Right atrium auricular region (tissue), 2 donors: ENCODE measurements at regions not wholly inside any gene's neighbourhood (a gene's known extent, or its start where the extent isn't known, plus 50 kb on each side); places are given as distances from the start of the nearest gene placed in this dataset.

Experiments used
- DNase-seq: peaks from one replicate; pipeline ENCODE4 v3.0.0-alpha.2; 2019; ENCODE audit warnings: low spot score
- H3K27ac ChIP-seq, 2 donors: fragments of 200-600 bp; sonication (generic); 1 replicate in 1 of 2; 2 replicates in 1 of 2; pipeline ENCODE4 v1.5.1; 2016 to 2019
- H3K27me3 ChIP-seq, 2 donors: fragments of 200-600 bp; sonication (generic); one replicate each; pipeline versions ENCODE4 v1.5.1 to v1.6.0; 2017 to 2019
- H3K36me3 ChIP-seq: fragments of 200-600 bp; sonication (generic); one replicate; pipeline ENCODE4 v1.5.1; 2016
- H3K4me1 ChIP-seq, 2 donors: fragments of 200-600 bp; sonication (generic); one replicate each; pipeline versions ENCODE4 v1.5.1 to v1.6.0; 2017 to 2019
- H3K4me3 ChIP-seq, 2 donors: fragments of 200-600 bp; sonication (generic); 1 replicate in 1 of 2; 2 replicates in 1 of 2; pipeline ENCODE4 v1.5.1; 2017 to 2019; ENCODE audit warnings: mild to moderate bottlenecking in 1 of 2, moderate library complexity in 1 of 2
- H3K9me3 ChIP-seq, 2 donors: fragments of 200-600 bp; sonication (generic); one replicate each; pipeline ENCODE4 v1.5.1; 2019
- TF ChIP-seq, protein P1 (sequence below), 2 donors: fragments of 200-600 bp; sonication (generic); IDR thresholded peaks; one replicate each; pipeline ENCODE4 v1.5.1; 2019; ENCODE audit warnings: antibody characterized with exemption in 2 of 2

DNA sequence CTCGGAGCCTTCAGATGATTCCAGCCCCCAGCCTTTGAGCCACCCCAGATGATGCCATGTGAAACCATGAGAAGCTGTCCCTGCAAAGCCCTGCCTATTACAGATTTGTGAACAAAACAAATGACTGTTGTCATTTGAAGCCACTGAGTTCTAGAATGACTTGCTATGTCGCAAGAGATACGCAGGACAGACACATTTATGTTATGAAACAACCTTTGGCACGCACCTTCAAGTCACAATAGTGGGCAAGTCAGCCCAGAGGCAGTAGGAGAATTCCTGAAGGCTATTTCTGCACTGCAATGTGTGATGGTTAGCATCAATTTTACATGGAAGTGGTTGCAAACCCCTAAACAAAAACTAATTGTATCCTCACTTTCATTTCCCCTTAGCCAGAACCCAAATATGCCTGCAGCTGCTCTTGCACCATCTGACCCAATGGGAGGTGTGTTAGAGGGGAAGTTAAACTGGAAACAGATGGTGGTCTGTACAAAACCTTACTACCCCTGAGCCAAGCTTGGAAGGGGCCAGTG, 174.4 kb upstream of the ATP6AP2 start:
- H3K27ac ChIP-seq: no peak overlapping the region
- TF ChIP-seq, protein P1, sequence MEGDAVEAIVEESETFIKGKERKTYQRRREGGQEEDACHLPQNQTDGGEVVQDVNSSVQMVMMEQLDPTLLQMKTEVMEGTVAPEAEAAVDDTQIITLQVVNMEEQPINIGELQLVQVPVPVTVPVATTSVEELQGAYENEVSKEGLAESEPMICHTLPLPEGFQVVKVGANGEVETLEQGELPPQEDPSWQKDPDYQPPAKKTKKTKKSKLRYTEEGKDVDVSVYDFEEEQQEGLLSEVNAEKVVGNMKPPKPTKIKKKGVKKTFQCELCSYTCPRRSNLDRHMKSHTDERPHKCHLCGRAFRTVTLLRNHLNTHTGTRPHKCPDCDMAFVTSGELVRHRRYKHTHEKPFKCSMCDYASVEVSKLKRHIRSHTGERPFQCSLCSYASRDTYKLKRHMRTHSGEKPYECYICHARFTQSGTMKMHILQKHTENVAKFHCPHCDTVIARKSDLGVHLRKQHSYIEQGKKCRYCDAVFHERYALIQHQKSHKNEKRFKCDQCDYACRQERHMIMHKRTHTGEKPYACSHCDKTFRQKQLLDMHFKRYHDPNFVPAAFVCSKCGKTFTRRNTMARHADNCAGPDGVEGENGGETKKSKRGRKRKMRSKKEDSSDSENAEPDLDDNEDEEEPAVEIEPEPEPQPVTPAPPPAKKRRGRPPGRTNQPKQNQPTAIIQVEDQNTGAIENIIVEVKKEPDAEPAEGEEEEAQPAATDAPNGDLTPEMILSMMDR (IDR thresholded peaks at IDR 0.05): no peak

DNA sequence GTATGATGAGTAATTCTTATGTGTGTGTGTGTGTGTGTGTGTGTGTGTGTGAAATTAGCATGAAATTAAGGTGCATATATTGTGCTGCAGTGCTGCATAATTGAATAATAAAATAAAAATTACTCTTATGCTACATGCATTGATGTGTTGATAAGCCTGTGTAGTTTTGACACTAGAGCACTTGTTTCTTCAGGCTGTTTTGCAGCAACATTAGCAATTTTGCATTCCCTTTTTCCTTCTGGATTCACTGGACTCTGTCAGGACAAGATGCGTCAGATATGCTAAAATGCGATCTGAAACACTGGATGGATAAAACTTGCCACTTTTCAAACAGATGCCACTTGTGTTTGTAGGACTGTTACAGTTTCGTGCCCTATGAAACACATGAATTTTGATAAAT, 175.4 kb upstream of the ATP6AP2 start:
- Histone ChIP-seq H3K9me3 (peaks cover 0 to 20% of the 10 kb centered on the region in 2 donors), H3K4me1 (no peaks in the 10 kb centered on the region), H3K36me3 (no peaks in the 10 kb centered on the region), H3K4me3 (no peak overlapping the region), H3K27ac (no peak overlapping the region), H3K27me3 (no peaks in the 10 kb centered on the region)
- no peak for DNase-seq
- TF ChIP-seq, protein P1 (IDR thresholded peaks at IDR 0.05): no peak

More for the DNA sequence above, 174.4 kb upstream of the ATP6AP2 start:
- Histone ChIP-seq H3K4me3 (no peak overlapping the region), H3K4me1 (no peaks in the 10 kb centered on the region), H3K9me3 (peaks cover 0 to 21% of the 10 kb centered on the region in 2 donors), H3K36me3 (no peaks in the 10 kb centered on the region), H3K27me3 (no peaks in the 10 kb centered on the region)
- DNase-seq: no peak

DNA sequence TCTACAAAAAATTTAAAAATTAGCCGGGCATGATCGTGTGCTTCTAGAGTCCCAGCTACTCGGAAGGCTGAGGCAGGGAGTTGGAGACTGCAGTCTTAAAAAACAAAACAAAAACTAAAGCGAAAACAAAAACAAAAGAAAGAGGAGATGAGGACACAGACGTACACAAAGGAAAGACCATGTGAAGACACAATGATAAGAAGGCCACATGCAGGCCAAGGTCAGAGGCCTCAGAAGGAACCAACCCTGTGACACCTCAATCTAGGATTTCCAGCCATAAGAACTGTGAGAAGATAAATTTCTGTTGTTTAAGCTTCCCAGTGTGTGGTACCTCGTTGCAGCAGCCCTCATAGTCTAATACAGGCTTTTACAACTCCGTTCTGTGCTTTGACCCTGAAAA, 177.0 kb upstream of the ATP6AP2 start:
- no peaks in the 10 kb centered on the region for H3K27me3 ChIP-seq
- H3K36me3 ChIP-seq: no peaks in the 10 kb centered on the region
- H3K9me3 ChIP-seq: peaks cover 0 to 4% of the 10 kb centered on the region in 2 donors
- DNase-seq: no peak
- H3K27ac ChIP-seq: no peak overlapping the region
- no peaks in the 10 kb centered on the region for H3K4me1 ChIP-seq
- H3K4me3 ChIP-seq: no peak overlapping the region
- TF ChIP-seq, protein P1 (IDR thresholded peaks at IDR 0.05): no peak

DNA sequence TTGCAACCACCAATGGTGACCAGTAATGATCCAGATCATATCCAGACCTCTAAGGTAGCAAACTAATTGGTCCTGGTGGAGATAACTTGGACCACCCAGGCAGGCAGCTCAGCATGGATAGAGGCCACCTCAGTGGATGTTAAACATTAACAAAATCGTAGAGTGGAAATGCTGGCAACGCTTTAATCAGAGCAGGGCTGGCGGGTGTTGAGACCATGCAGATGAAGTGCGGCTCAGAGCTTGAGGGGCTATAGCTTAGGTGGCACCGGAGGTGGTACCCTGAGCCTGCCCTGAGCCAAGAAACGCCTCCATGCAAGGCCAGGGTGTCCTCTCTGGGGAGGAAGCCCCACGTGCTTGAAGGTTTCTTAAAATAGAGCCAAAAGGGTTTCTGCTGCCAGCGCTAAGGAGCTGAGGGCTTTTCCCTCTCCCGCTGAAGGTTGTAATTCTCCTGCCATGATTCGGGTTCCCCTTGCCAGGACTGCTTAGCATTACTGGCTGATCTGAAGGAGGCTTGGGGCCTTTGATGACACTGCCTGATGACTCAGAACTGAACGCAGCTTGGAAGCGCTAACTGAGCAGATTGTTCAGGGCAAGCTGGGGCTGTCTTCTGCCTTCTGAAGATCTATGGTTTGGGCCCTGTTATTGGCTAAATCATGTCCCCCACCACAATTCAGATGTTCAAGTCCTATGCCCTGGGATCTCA, 177.8 kb upstream of the ATP6AP2 start:
- Histone ChIP-seq H3K9me3 (no peaks in the 10 kb centered on the region), H3K4me1 (no peaks in the 10 kb centered on the region), H3K4me3 (no peak overlapping the region), H3K27me3 (no peaks in the 10 kb centered on the region), H3K27ac (no peak overlapping the region), H3K36me3 (no peaks in the 10 kb centered on the region)
- no peak for DNase-seq
- TF ChIP-seq, protein P1 (IDR thresholded peaks at IDR 0.05): no peak

DNA sequence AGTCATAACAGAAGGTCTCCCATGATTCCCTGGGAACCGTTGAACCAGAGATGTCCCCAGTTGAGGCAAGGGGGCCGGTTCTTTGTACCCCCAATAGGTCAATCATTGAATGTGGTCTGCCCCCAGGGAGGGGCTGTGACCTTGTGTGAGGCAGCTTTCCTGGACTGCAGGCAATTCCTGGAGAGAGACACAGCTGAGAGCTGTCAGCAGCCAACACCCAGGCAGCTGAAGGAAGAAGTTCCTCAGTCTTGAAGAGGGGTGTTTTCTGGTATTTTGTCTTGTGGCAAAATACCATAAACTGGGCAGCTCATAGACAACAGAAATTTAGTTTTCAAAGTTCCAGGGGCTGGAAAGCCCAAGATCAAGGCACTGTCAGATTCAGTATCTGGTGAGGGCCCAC, 185.7 kb upstream of the ATP6AP2 start:
- H3K4me3 ChIP-seq: no peak overlapping the region
- TF ChIP-seq, protein P1 (IDR thresholded peaks at IDR 0.05): no peak
- H3K36me3 ChIP-seq: no peaks in the 10 kb centered on the region
- no peak overlapping the region for H3K27ac ChIP-seq
- no peak for DNase-seq
- no peaks in the 10 kb centered on the region for H3K4me1 ChIP-seq
- H3K27me3 ChIP-seq: no peaks in the 10 kb centered on the region
- H3K9me3 ChIP-seq: peaks cover 0 to 11% of the 10 kb centered on the region in 2 donors

DNA sequence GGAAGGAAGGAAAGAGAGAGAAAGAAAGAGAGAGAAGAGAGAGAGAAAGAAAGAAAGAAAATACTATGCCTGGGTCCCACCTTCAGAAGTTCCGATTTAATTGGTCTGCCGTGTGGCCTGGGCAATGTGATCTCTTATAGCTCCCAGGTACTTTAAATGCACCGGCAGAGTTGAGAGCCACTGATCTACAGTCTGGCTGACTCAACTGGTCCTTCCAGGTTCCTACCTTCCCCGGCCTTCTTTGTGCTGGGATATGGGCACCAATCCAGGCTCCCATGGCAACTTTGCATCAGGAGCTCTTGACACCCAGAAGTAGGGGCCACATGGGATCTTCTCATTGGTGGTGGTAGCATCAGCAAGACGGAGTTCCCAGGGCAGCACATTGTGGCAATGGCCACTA, 186.5 kb upstream of the ATP6AP2 start:
- H3K36me3 ChIP-seq: no peaks in the 10 kb centered on the region
- no peak overlapping the region for H3K27ac ChIP-seq
- no peaks in the 10 kb centered on the region for H3K27me3 ChIP-seq
- H3K9me3 ChIP-seq: peaks cover 0 to 11% of the 10 kb centered on the region in 2 donors
- TF ChIP-seq, protein P1 (IDR thresholded peaks at IDR 0.05): no peak
- no peak overlapping the region for H3K4me3 ChIP-seq
- DNase-seq: no peak
- no peaks in the 10 kb centered on the region for H3K4me1 ChIP-seq
